CD4-positive, alpha-beta T cell treated with Interleukin-10 for 1 hour (primary cell): ENCODE measurements at regions not wholly inside any gene's neighbourhood (a gene's known extent, or its start where the extent isn't known, plus 50 kb on each side); places are given as distances from the start of the nearest gene placed in this dataset.

Source experiments
- DNase-seq: peaks from one replicate; pipeline ENCODE4 v3.0.0-alpha.2; 2020

GRCh38 chr10:62926407-62926806 lies 110.2 kb upstream of the EGR2 start:
- DNase-seq = no peak

- DNase-seq = no peak
Measured at GRCh38 chr10:62924344-62924748, 108.2 kb upstream of the EGR2 start.

GRCh38 chr10:62919776-62920175 lies 103.6 kb upstream of the EGR2 start:
- no peak for DNase-seq

GRCh38 chr10:62917475-62918238 lies 101.5 kb upstream of the EGR2 start:
- no peak for DNase-seq

- DNase-seq = no peak
Measured at GRCh38 chr10:62916141-62916603, 100.0 kb upstream of the EGR2 start.

- DNase-seq = no peak
Measured at GRCh38 chr10:62915158-62915557, 99.0 kb upstream of the EGR2 start.

GRCh38 chr10:62912086-62912485 lies 95.9 kb upstream of the EGR2 start:
- no peak for DNase-seq

- DNase-seq = no peak
Measured at GRCh38 chr10:62911210-62911963, 95.2 kb upstream of the EGR2 start.

- no peak for DNase-seq
Measured at GRCh38 chr10:62907470-62908212, 91.5 kb upstream of the EGR2 start.

- DNase-seq = no peak
Measured at GRCh38 chr10:62904281-62904875, 88.2 kb upstream of the EGR2 start.

- DNase-seq = no peak
Measured at GRCh38 chr10:62903828-62904227, 87.7 kb upstream of the EGR2 start.

GRCh38 chr10:62900829-62901571 lies 84.8 kb upstream of the EGR2 start:
- DNase-seq = no peak

GRCh38 chr10:62899311-62899710 lies 83.1 kb upstream of the EGR2 start:
- DNase-seq = no peak

- DNase-seq = no peak
Measured at GRCh38 chr10:62895063-62895462, 78.9 kb upstream of the EGR2 start.

- DNase-seq = no peak
Measured at GRCh38 chr10:62894156-62894555, 78.0 kb upstream of the EGR2 start.

- DNase-seq = no peak
Measured at GRCh38 chr10:62893036-62893435, 76.9 kb upstream of the EGR2 start.

- no peak for DNase-seq
Measured at GRCh38 chr10:62890395-62890794, 74.2 kb upstream of the EGR2 start.

GRCh38 chr10:62887642-62888041 lies 71.5 kb upstream of the EGR2 start:
- no peak for DNase-seq

GRCh38 chr10:62885684-62886461 lies 69.7 kb upstream of the EGR2 start:
- DNase-seq = no peak

GRCh38 chr10:62880162-62880561 lies 64.0 kb upstream of the EGR2 start:
- DNase-seq = no peak

- DNase-seq = no peak
Measured at GRCh38 chr10:62873866-62874265, 57.7 kb upstream of the EGR2 start.

- no peak for DNase-seq
Measured at GRCh38 chr10:62870866-62871265, 54.7 kb upstream of the EGR2 start.
